ENCODE measurements at regions not wholly inside any gene's neighbourhood (a gene's known extent, or its start where the extent isn't known, plus 50 kb on each side); places are given as distances from the start of the nearest gene placed in this dataset.
"Not testable (repeated sequence)": the region's sequence is repeated elsewhere in the genome, so short reads cannot be mapped to it uniquely, and the experiment has no call there.

GRCh38 chr16:18159185-18159584 is 177.4 kb downstream of the NPIPA8 start:
- not testable (repeated sequence) for H3K4me3 ChIP-seq (ENCODE audit: low read length); DNase-seq (ENCODE audit: low read depth)

- DNase-seq (ENCODE audit: low read depth); H3K4me3 ChIP-seq (ENCODE audit: low read length): not testable (repeated sequence)
These were observed 178.7 kb downstream of the NPIPA8 start for GRCh38 chr16:18157854-18158253.

DNA sequence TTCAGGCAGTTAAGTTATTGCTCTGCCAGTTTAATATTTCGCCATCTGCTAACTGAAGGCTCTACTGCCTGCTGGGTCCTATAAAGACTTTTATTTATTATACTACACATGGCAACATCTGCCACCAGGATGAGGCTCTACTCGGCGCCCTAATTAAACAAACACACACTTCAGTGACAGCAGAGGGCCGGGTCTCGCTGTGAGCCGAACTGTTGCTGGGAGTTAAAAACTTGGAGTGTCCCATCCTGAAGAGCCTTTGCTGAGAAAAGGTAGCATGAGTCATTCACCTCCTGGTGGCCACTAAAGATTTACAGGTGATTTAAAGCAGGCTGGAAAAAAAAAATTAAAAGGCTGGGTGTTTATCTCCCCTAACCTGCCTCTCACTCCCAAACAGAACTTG is 183.7 kb downstream of the NPIPA8 start:
- not testable (repeated sequence) for DNase-seq (ENCODE audit: low read depth); H3K4me3 ChIP-seq (ENCODE audit: low read length)

GRCh38 chr16:18148132-18148531 is 188.4 kb downstream of the NPIPA8 start:
- not testable (repeated sequence) for DNase-seq (ENCODE audit: low read depth); H3K4me3 ChIP-seq (ENCODE audit: low read length)

- not testable (repeated sequence) for DNase-seq (ENCODE audit: low read depth); H3K4me3 ChIP-seq (ENCODE audit: low read length)
These were observed 189.9 kb downstream of the NPIPA8 start for GRCh38 chr16:18146601-18147142.

- not testable (repeated sequence) for H3K4me3 ChIP-seq (ENCODE audit: low read length); DNase-seq (ENCODE audit: low read depth)
These were observed 194.5 kb downstream of the NPIPA8 start for GRCh38 chr16:18142066-18142465.

DNA sequence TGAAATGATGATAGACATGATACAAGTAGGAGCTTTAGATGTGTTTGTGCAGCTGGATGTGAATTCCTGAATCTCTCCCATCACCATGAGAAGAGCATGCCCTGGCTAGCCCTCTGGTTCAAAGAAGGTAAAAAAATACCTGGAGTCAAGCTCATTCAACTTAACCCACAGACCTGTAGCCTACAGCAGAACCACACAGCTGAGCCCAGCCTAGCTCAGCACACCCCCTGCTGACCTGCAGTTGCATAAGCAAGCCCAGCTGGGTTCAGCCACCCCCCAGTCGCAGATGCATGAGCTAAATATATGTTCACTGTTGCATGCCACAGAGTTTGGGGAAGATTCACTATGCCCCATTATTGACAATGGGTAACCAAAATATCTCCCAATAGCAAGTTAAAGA is 200.2 kb downstream of the NPIPA8 start:
- not testable (repeated sequence) for DNase-seq (ENCODE audit: low read depth); H3K4me3 ChIP-seq (ENCODE audit: low read length)

GRCh38 chr16:18135024-18135423 is 201.5 kb downstream of the NPIPA8 start:
- H3K4me3 ChIP-seq (ENCODE audit: low read length); DNase-seq (ENCODE audit: low read depth): not testable (repeated sequence)

- not testable (repeated sequence) for H3K4me3 ChIP-seq (ENCODE audit: low read length); DNase-seq (ENCODE audit: low read depth)
- TF ChIP-seq, protein P1, sequence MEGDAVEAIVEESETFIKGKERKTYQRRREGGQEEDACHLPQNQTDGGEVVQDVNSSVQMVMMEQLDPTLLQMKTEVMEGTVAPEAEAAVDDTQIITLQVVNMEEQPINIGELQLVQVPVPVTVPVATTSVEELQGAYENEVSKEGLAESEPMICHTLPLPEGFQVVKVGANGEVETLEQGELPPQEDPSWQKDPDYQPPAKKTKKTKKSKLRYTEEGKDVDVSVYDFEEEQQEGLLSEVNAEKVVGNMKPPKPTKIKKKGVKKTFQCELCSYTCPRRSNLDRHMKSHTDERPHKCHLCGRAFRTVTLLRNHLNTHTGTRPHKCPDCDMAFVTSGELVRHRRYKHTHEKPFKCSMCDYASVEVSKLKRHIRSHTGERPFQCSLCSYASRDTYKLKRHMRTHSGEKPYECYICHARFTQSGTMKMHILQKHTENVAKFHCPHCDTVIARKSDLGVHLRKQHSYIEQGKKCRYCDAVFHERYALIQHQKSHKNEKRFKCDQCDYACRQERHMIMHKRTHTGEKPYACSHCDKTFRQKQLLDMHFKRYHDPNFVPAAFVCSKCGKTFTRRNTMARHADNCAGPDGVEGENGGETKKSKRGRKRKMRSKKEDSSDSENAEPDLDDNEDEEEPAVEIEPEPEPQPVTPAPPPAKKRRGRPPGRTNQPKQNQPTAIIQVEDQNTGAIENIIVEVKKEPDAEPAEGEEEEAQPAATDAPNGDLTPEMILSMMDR (conservative IDR thresholded peaks at IDR 0.05; ENCODE audit: low read depth, low read length): peak; percentile 27
These were observed 204.9 kb downstream of the NPIPA8 start for GRCh38 chr16:18131587-18131986.

DNA sequence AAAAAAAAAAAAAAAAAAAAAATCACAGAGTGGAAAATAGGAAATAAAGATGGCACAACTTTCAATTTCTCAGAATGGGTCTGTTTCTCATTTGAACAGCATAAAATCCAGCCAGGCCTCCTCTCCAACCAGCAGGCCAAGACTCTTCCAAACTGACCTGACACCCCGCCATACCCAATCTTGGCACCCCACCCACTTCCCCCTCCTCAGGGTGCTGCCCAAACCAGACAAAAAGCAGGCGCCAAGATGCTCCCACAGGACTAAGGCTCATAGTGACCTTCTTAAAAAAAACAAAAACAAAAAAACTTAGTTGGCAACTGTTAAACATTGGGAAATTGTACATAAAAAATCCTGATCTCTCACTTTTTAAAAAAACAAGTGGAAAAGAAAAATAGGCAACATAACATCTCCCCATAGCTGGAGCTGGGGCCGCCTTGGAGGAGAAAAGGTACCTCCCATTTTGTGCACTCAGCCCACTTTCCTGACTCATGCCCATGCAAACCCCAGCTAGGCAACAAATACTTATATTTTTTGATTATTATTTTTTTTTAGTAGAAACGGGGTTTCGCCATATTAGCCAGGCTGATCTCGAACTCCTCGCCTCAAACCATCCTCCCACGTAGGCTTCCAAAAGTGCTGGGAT is 205.9 kb downstream of the NPIPA8 start:
- DNase-seq (ENCODE audit: low read depth): not testable (repeated sequence)

DNA sequence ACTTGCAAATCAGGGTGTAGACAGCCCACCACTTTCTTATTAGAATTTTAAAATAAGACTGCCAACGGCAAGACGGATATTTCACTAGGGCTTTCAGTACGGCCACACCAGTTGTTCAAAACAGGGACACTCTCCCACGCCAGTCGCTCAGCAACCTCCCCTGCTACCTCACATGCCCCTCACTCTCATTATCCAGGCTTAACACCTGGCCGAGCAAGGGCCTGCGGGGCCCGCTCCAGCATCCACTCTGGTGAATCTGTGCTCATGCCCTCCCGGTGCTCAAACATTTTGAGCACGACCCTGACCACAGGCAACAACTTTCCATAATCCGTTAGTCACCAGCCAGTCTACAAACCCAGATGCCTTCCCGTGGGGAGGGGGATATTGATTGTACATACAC is 209.5 kb downstream of the NPIPA8 start:
- H3K4me3 ChIP-seq (ENCODE audit: low read length); DNase-seq (ENCODE audit: low read depth): not testable (repeated sequence)

More for the DNA sequence above, 205.9 kb downstream of the NPIPA8 start:
- not testable (repeated sequence) for H3K4me3 ChIP-seq (ENCODE audit: low read length)

DNA sequence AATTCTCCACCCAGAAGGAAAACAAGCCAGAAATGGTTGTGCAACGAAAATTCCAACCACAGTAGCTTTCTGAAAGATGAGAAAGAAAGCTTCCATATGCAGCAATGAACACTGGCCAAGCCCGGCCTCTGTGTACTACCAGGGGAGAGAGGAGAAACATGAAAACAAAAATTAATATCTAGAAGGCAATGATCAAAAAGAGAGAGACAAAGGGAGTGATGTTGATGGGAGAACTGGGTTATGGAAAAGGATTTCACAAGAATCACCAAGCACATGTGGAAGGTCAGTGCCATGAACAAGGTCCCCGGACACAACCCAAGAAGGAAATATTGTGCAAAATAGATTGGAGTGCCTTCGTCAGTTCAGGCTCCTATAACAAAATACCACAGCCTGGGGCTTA is 217.4 kb downstream of the NPIPA8 start:
- DNase-seq (ENCODE audit: low read depth); H3K4me3 ChIP-seq (ENCODE audit: low read length): not testable (repeated sequence)

DNA sequence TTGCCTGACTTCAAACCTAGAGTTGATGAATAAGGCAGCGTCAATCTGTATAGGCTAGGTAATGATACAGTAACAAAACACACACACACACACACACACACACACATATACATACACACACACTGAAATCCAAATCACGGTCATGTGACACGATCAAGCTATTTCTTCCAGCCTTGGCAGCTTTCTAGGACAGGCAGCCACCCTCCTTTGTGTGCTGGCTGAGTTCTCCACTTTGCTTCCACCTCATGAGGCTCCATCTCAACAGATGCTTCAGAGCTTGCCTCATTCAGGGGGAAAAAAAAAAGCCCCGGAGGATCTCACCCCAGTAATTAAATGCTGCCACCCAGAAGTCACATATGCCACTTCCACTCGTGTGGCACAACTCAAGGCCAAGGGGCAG is 217.9 kb downstream of the NPIPA8 start:
- H3K4me3 ChIP-seq (ENCODE audit: low read length): not testable (repeated sequence)

GRCh38 chr16:18118071-18118470 is 218.5 kb downstream of the NPIPA8 start:
- not testable (repeated sequence) for H3K4me3 ChIP-seq (ENCODE audit: low read length); DNase-seq (ENCODE audit: low read depth)

More for the DNA sequence above, 217.9 kb downstream of the NPIPA8 start:
- not testable (repeated sequence) for DNase-seq (ENCODE audit: low read depth)

DNA sequence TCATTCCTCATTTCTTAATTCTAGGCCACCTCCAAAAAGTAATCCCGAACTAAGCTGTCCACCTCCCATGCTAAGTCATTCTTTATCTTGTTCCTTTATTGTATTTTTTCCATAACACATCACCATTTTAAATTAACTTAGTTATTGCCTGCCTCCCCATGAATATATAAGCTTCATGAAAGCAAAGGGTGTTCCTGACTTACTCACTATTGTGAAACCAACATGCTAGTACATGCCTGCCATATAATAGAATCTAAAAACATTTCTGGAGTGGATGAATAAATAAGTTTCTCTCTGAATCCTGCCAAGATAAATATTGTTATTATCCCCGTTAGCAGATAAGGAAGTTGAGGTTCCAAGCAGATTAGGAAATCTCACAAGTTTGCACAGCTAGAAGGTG is 232.1 kb downstream of the NPIPA8 start:
- not testable (repeated sequence) for DNase-seq (ENCODE audit: low read depth); H3K4me3 ChIP-seq (ENCODE audit: low read length)

DNA sequence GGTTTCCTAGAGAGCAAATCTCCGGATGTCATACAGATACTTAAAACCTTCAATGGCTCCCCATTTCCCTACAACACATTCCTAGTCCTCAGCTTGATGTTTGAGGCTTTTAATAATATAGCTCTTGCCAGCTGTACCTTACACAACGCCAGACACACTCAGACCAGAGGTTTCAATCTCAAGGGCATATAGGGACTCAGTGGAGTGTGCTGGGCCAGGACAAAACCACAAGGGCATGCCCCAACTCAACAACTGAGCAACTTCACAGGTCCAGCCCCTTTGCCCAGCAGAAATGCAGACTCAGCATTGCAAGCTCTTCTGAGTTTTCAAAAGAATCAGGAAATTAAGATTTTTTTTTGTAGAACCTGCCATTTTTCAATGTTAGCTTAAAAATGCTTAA is 235.5 kb downstream of the NPIPA8 start:
- not testable (repeated sequence) for DNase-seq (ENCODE audit: low read depth); H3K4me3 ChIP-seq (ENCODE audit: low read length)

DNA sequence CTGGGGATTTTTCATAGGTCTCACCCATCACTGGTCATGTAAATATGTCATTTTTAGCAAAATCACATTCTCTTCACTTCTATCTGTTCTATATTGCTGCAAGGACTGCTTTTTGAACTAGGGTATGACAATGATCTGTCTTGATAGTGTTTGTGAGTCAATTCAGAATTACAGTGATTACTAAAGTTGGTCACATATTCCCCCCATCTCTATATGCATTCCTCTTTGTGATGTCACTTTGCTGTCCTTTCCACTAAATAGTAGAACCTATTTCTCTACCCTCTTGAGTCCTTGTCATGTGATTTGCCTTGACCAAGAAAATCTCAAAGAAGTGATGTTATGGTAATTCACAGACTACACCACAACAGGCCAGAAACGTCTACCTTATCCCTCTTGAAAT is 243.9 kb downstream of the NPIPA8 start:
- DNase-seq (ENCODE audit: low read depth); H3K4me3 ChIP-seq (ENCODE audit: low read length): not testable (repeated sequence)

- not testable (repeated sequence) for DNase-seq (ENCODE audit: low read depth)
These were observed 255.7 kb downstream of the NPIPA8 start for GRCh38 chr16:18080658-18081363.

GRCh38 chr16:18077910-18078309 is 258.6 kb downstream of the NPIPA8 start:
- not testable (repeated sequence) for DNase-seq (ENCODE audit: low read depth); H3K4me3 ChIP-seq (ENCODE audit: low read length)

More at GRCh38 chr16:18080658-18081363, 255.7 kb downstream of the NPIPA8 start:
- H3K4me3 ChIP-seq (ENCODE audit: low read length): not testable (repeated sequence)
